Parathyroid adenoma (tissue), 2 donors: ENCODE measurements at regions not wholly inside any gene's neighbourhood (a gene's known extent, or its start where the extent isn't known, plus 50 kb on each side); places are given as distances from the start of the nearest gene placed in this dataset.
A peak's percentile ranks its signal among the peaks of the same experiment; 100 is the strongest.

Experiments
- H2AFZ ChIP-seq: fragments of 300-600 bp; sonication (generic); one replicate; pipeline ENCODE4 v1.7.0; 2017; ENCODE audit warnings: antibody characterized with exemption, mild to moderate bottlenecking
- H3K27ac ChIP-seq: fragments of 300-600 bp; sonication (generic); one replicate; pipeline ENCODE4 v1.7.0; 2017
- H3K27me3 ChIP-seq: fragments of 300-600 bp; sonication (generic); one replicate; pipeline ENCODE4 v1.7.0; 2017; ENCODE audit warnings: low read length; ENCODE audit not compliant: control insufficient read depth, insufficient read depth
- H3K36me3 ChIP-seq: fragments of 300-600 bp; sonication (generic); one replicate; pipeline ENCODE4 v1.7.0; 2017; ENCODE audit warnings: low read length; ENCODE audit not compliant: control insufficient read depth, insufficient read depth
- H3K4me1 ChIP-seq: fragments of 300-600 bp; sonication (generic); one replicate; pipeline ENCODE4 v1.7.0; 2017; ENCODE audit warnings: control low read depth
- H3K4me2 ChIP-seq: fragments of 300-600 bp; sonication (generic); one replicate; pipeline ENCODE4 v1.7.0; 2017; ENCODE audit warnings: low read length
- H3K4me3 ChIP-seq: fragments of 300-600 bp; sonication (generic); one replicate; pipeline ENCODE4 v1.7.0; 2017; ENCODE audit warnings: low read depth, low read length
- H3K79me2 ChIP-seq: fragments of 300-600 bp; sonication (generic); one replicate; pipeline ENCODE4 v1.7.0; 2017; ENCODE audit warnings: control low read depth
- H3K9ac ChIP-seq: fragments of 300-600 bp; sonication (generic); one replicate; pipeline ENCODE4 v1.7.0; 2017; ENCODE audit warnings: mild to moderate bottlenecking
- H3K9me3 ChIP-seq: fragments of 300-600 bp; sonication (generic); one replicate; pipeline ENCODE4 v1.7.0; 2017; ENCODE audit warnings: low read length; ENCODE audit not compliant: control insufficient read depth
- CTCF ChIP-seq: fragments of 300-600 bp; sonication (generic); IDR thresholded peaks from one replicate; pipeline ENCODE4 v1.7.0; 2017; ENCODE audit warnings: antibody characterized with exemption, mild to moderate bottlenecking
- donor health status: primary hyperparathyroidism.

GRCh38 chr10:21278491-21279216 is 246.8 kb downstream of the SKIDA1 start:
- peak; percentile 95 for TF ChIP-seq CTCF
- Histone ChIP-seq H3K79me2 (no peaks in the 10 kb centered on the region), H3K9ac (no peak overlapping the region), H2AFZ (peak overlapping the region; percentile 69), H3K9me3 (no peaks in the 10 kb centered on the region), H3K4me3 (no peak overlapping the region), H3K27me3 (no peaks in the 10 kb centered on the region), H3K4me1 (peaks cover 16% of the 10 kb centered on the region), H3K4me2 (no peak overlapping the region), H3K36me3 (no peaks in the 10 kb centered on the region), H3K27ac (peak overlapping the region; percentile 47)

- H3K9me3 ChIP-seq, result no peaks in the 10 kb centered on the region
- TF ChIP-seq CTCF, result no peak
- H3K79me2 ChIP-seq, result no peaks in the 10 kb centered on the region
- H3K9ac ChIP-seq, result no peak overlapping the region
- H3K27me3 ChIP-seq, result no peaks in the 10 kb centered on the region
- peaks cover 4% of the 10 kb centered on the region for H3K4me1 ChIP-seq
- no peaks in the 10 kb centered on the region for H3K36me3 ChIP-seq
- H3K27ac ChIP-seq, result no peak overlapping the region
- H3K4me3 ChIP-seq, result no peak overlapping the region
- H3K4me2 ChIP-seq, result no peak overlapping the region
- H2AFZ ChIP-seq, result no peak overlapping the region
Observed at GRCh38 chr10:21273400-21273968, 252.0 kb downstream of the SKIDA1 start.

GRCh38 chr10:21272643-21273399 is 252.7 kb downstream of the SKIDA1 start:
- H3K27me3 ChIP-seq, result no peaks in the 10 kb centered on the region
- H3K4me1 ChIP-seq, result peaks cover 2% of the 10 kb centered on the region
- no peak for TF ChIP-seq CTCF
- H3K4me2 ChIP-seq, result no peak overlapping the region
- H3K9ac ChIP-seq, result no peak overlapping the region
- H3K4me3 ChIP-seq, result no peak overlapping the region
- no peaks in the 10 kb centered on the region for H3K36me3 ChIP-seq
- no peak overlapping the region for H3K27ac ChIP-seq
- no peak overlapping the region for H2AFZ ChIP-seq
- H3K9me3 ChIP-seq, result no peaks in the 10 kb centered on the region
- no peaks in the 10 kb centered on the region for H3K79me2 ChIP-seq

- Histone ChIP-seq H3K27me3 (no peaks in the 10 kb centered on the region), H3K9me3 (no peaks in the 10 kb centered on the region), H3K4me3 (no peak overlapping the region), H3K4me1 (peaks cover 2% of the 10 kb centered on the region), H3K4me2 (no peak overlapping the region), H3K36me3 (no peaks in the 10 kb centered on the region), H3K27ac (no peak overlapping the region), H3K79me2 (no peaks in the 10 kb centered on the region), H2AFZ (no peak overlapping the region), H3K9ac (no peak overlapping the region)
- TF ChIP-seq CTCF, result no peak
Observed at GRCh38 chr10:21270976-21271375, 254.5 kb downstream of the SKIDA1 start.
